Osteocyte (in vitro differentiated cells): ENCODE measurements at regions not wholly inside any gene's neighbourhood (a gene's known extent, or its start where the extent isn't known, plus 50 kb on each side); places are given as distances from the start of the nearest gene placed in this dataset.

Experiments
- DNase-seq: peaks from one replicate; pipeline ENCODE4 v3.0.0; 2021; ENCODE audit warnings: mixed read lengths; ENCODE audit not compliant: unreplicated experiment; ENCODE audit errors: extremely low spot score
- H3K27ac Mint-ChIP-seq: one replicate; pipeline ENCODE4 v1.8.0; 2021; ENCODE audit warnings: mild to moderate bottlenecking, mixed read lengths; ENCODE audit not compliant: unreplicated experiment
- H3K27me3 Mint-ChIP-seq: one replicate; pipeline ENCODE4 v1.8.0; 2021; ENCODE audit warnings: mixed read lengths; ENCODE audit not compliant: unreplicated experiment
- H3K36me3 Mint-ChIP-seq: one replicate; pipeline ENCODE4 v1.8.0; 2021; ENCODE audit warnings: mixed read lengths; ENCODE audit not compliant: unreplicated experiment
- H3K4me1 Mint-ChIP-seq: one replicate; pipeline ENCODE4 v1.8.0; 2021; ENCODE audit warnings: mixed read lengths; ENCODE audit not compliant: unreplicated experiment
- H3K4me3 Mint-ChIP-seq: one replicate; pipeline ENCODE4 v1.8.0; 2021; ENCODE audit warnings: mild to moderate bottlenecking, moderate library complexity, mixed read lengths; ENCODE audit not compliant: unreplicated experiment
- H3K9me3 Mint-ChIP-seq: one replicate; pipeline ENCODE4 v1.8.0; 2021; ENCODE audit warnings: mixed read lengths; ENCODE audit not compliant: unreplicated experiment
- TF ChIP-seq, protein P1 (sequence below): fragments of 200-600 bp; sonication (generic); IDR thresholded peaks from 2 replicates; pipeline ENCODE4 v1.5.0; 2021; ENCODE audit warnings: antibody characterized with exemption, mild to moderate bottlenecking, moderate library complexity

DNA sequence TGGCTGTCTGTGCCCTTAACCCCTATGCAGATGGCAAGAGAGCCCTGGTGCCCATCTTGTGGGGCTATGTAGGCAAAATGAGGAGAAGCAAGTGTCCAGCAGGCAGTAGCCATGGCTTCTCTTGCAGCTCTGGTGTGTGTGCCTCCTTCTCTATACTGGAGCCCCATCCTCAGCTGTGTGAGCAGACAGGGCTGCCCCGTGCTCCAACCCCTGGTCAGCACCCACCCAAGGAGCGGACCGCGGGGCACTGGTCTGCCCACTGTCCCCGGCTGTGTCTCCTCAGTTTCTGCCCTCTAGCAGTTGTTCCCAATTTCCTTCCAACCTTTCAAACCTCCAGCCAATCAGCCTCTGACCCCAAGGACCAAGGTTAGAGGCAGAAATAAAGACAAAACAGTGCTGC lies 134.9 kb upstream of the GLI2 start:
- Mint-ChIP-seq H3K27ac (no peak overlapping the region), H3K4me3 (no peak overlapping the region), H3K36me3 (no peaks in the 10 kb centered on the region), H3K4me1 (peaks cover 23% of the 10 kb centered on the region), H3K27me3 (peaks cover 19% of the 10 kb centered on the region), H3K9me3 (no peaks in the 10 kb centered on the region)
- TF ChIP-seq, protein P1, sequence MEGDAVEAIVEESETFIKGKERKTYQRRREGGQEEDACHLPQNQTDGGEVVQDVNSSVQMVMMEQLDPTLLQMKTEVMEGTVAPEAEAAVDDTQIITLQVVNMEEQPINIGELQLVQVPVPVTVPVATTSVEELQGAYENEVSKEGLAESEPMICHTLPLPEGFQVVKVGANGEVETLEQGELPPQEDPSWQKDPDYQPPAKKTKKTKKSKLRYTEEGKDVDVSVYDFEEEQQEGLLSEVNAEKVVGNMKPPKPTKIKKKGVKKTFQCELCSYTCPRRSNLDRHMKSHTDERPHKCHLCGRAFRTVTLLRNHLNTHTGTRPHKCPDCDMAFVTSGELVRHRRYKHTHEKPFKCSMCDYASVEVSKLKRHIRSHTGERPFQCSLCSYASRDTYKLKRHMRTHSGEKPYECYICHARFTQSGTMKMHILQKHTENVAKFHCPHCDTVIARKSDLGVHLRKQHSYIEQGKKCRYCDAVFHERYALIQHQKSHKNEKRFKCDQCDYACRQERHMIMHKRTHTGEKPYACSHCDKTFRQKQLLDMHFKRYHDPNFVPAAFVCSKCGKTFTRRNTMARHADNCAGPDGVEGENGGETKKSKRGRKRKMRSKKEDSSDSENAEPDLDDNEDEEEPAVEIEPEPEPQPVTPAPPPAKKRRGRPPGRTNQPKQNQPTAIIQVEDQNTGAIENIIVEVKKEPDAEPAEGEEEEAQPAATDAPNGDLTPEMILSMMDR: no peak
- DNase-seq: no peak

DNA sequence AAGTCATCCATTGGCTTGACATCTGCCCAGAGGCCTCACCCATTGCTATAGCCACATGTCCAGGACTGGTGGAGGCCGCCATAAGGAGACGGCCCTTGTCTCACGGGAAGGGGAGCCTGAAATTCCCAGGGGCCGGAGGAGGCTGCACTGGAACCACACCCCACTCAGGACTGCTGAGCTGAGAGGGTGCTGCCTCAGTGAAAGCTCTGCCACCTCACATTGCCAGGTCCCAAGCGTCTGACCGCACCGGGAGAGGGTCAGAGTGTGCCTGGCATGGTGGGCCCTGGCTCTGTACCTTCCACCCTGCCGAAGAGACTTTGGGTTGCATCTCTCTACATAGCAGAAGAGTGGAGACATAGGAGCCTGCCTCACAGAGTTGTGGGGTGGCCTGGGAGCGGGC lies 134.1 kb upstream of the GLI2 start:
- H3K27me3 Mint-ChIP-seq: peaks cover 21% of the 10 kb centered on the region
- no peak overlapping the region for H3K4me3 Mint-ChIP-seq
- DNase-seq: no peak
- H3K4me1 Mint-ChIP-seq: peaks cover 15% of the 10 kb centered on the region
- no peaks in the 10 kb centered on the region for H3K9me3 Mint-ChIP-seq
- TF ChIP-seq, protein P1: no peak
- no peaks in the 10 kb centered on the region for H3K36me3 Mint-ChIP-seq
- no peak overlapping the region for H3K27ac Mint-ChIP-seq

DNA sequence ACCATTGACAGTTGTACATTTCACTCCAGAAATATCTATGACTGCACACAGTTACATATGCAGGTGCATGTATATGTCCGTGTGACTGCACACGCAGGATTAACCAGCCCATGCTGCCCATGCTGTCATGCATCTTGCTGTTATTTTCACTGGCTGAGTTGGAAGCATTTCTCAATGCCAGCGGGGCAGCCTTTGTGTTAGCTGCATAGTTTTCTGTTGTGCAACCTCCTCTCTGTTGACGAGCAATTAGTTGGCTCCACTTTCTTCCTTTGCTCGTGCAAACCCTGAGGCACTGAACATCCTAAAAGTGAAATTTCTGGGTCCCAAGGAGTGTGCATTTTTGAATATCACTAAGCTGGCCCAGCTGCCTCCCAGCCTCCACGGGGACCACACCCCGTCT lies 133.4 kb upstream of the GLI2 start:
- no peak overlapping the region for H3K27ac Mint-ChIP-seq
- H3K36me3 Mint-ChIP-seq: no peaks in the 10 kb centered on the region
- no peak for DNase-seq
- peaks cover 27% of the 10 kb centered on the region for H3K27me3 Mint-ChIP-seq
- H3K9me3 Mint-ChIP-seq: no peaks in the 10 kb centered on the region
- peaks cover 8% of the 10 kb centered on the region for H3K4me1 Mint-ChIP-seq
- TF ChIP-seq, protein P1: no peak
- H3K4me3 Mint-ChIP-seq: no peak overlapping the region

DNA sequence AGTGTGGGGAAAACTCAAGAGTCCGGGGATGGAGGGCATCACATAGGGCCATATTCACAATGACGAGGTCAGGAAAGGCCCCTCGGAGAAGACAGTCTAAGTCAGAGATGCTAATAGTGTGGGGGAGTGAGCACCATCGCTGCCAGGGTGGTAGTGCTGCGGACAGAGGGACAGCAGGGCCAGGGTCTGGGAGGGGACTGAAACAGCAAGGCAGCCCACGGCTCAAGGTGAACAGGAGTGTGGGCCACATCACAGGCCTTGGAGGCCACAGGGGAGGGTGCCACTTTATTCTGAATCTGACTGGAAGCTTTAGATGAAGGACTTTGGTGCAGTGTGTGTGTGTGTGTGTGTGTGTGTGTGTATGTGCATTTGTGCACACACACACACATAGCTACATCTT lies 130.9 kb upstream of the GLI2 start:
- Mint-ChIP-seq H3K27me3 (peaks cover 38% of the 10 kb centered on the region), H3K36me3 (no peaks in the 10 kb centered on the region), H3K9me3 (no peaks in the 10 kb centered on the region), H3K4me1 (peaks cover 2% of the 10 kb centered on the region), H3K27ac (no peak overlapping the region), H3K4me3 (no peak overlapping the region)
- TF ChIP-seq, protein P1: no peak
- no peak for DNase-seq

DNA sequence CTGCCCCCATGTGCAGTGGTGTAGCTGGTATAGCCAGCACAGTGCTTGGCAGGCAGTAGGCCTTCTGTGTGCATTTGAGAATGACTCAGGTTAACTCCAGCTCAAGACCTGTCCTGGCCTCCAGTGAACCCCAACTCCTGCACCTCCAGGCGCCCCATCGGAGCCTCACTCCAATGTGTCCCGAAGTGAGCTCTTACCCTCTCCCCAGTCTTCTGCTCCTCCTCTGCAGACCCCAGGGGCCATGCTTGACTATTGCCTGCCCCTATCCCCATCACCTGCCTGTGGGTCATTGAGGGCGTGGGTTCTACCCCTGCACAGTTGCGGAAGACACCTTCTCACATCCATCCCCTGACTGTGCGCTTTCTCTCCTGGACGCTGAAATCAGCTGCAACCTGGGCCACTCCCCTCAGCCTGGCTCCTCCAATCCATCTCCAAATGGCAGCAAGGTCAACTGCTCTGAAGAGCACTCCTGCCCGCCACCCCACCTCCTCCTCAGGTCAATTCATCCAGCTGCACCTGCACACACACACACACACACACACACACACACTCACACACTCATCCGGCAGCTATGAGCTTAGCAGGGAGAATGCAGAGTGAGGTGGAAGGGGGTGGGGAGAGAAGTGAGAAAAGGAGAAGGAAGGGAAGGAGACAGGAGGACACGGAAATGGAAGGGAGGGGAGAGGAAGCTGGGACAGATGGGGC lies 130.3 kb upstream of the GLI2 start:
- Mint-ChIP-seq H3K4me3 (no peak overlapping the region), H3K9me3 (no peaks in the 10 kb centered on the region), H3K4me1 (peaks cover 2% of the 10 kb centered on the region), H3K27me3 (peaks cover 38% of the 10 kb centered on the region), H3K27ac (no peak overlapping the region), H3K36me3 (no peaks in the 10 kb centered on the region)
- TF ChIP-seq, protein P1: no peak
- no peak for DNase-seq
